ENCODE measurements at regions not wholly inside any gene's neighbourhood (a gene's known extent, or its start where the extent isn't known, plus 50 kb on each side); places are given as distances from the start of the nearest gene placed in this dataset.
"Not testable (repeated sequence)": the region's sequence is repeated elsewhere in the genome, so short reads cannot be mapped to it uniquely, and the experiment has no call there.

DNA sequence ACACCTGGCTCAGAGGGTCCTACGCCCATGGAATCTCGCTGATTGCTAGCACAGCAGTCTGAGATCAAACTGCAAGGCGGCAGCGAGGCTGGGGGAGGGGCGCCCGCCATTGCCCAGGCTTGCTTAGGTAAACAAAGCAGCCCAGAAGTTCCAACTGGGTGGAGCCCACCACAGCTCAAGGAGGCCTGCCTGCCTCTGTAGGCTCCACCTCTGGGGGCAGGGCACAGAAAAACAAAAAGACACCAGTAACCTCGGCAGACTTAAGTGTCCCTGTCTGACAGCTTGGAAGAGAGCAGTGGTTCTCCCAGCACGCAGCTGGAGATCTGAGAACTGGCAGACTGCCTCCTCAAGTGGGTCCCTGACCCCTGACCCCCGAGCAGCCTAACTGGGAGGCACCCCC is 281.3 kb downstream of the LMBRD1 start:
- TF ChIP-seq TAF1 (IDR thresholded peaks at IDR 0.05; ENCODE audit: borderline replicate concordance, low read depth, low read length); POLR2A (IDR thresholded peaks at IDR 0.05; ENCODE audit: low read depth, low read length): not testable (repeated sequence)
